ENCODE measurements at regions not wholly inside any gene's neighbourhood (a gene's known extent, or its start where the extent isn't known, plus 50 kb on each side); places are given as distances from the start of the nearest gene placed in this dataset.

DNA sequence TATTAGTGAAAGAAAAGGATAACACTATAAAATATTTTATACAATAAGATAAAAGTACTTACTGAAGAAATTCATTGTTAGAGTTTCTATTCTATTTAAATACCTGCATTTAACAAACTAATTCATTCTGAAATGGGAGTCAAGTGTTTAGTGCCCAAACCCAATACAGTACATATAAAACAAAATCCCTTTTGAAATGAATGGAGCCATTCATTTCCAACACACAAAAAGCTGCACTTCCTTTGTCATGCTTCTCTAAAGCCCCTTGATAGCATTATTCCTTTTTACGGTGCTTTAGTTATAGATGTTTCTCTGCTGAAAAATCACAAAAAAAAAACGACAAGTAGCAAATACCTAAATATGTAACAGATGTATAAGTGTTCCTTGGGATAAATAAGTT, 596.3 kb downstream of the ZIC1 start:
- Histone ChIP-seq H3K27me3 (ENCODE audit: low read length) (no peaks in the 10 kb centered on the region), H2AFZ (ENCODE audit: low read depth, low read length, severe bottlenecking) (no peak overlapping the region), H3K4me3 (ENCODE audit: insufficient read depth, low read length, poor library complexity, severe bottlenecking) (no peak overlapping the region), H3F3A (ENCODE audit: insufficient read depth) (no peaks in the 10 kb centered on the region), H3K4me2 (ENCODE audit: low read depth, low read length, poor library complexity, severe bottlenecking) (no peak overlapping the region), H3K36me3 (ENCODE audit: low read length) (no peaks in the 10 kb centered on the region), H3K9me3 (ENCODE audit: insufficient read depth, low read length) (no peaks in the 10 kb centered on the region), H4K20me1 (ENCODE audit: low read depth, low read length) (no peaks in the 10 kb centered on the region), H3K79me2 (ENCODE audit: insufficient read depth, low read length) (no peaks in the 10 kb centered on the region), H3K9ac (ENCODE audit: low read length) (no peak overlapping the region), H3K27ac (ENCODE audit: low read depth, low read length) (no peak overlapping the region), H3K9me2 (replicated peaks; ENCODE audit: insufficient read depth, low read length) (no peaks in the 10 kb centered on the region)
- TF ChIP-seq, protein P1, sequence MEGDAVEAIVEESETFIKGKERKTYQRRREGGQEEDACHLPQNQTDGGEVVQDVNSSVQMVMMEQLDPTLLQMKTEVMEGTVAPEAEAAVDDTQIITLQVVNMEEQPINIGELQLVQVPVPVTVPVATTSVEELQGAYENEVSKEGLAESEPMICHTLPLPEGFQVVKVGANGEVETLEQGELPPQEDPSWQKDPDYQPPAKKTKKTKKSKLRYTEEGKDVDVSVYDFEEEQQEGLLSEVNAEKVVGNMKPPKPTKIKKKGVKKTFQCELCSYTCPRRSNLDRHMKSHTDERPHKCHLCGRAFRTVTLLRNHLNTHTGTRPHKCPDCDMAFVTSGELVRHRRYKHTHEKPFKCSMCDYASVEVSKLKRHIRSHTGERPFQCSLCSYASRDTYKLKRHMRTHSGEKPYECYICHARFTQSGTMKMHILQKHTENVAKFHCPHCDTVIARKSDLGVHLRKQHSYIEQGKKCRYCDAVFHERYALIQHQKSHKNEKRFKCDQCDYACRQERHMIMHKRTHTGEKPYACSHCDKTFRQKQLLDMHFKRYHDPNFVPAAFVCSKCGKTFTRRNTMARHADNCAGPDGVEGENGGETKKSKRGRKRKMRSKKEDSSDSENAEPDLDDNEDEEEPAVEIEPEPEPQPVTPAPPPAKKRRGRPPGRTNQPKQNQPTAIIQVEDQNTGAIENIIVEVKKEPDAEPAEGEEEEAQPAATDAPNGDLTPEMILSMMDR (IDR thresholded peaks at IDR 0.05; ENCODE audit: insufficient read depth, low read length, poor library complexity, severe bottlenecking), result no peak
- TF ChIP-seq EZH2phosphoT487 (conservative IDR thresholded peaks at IDR 0.05; ENCODE audit: low read length), result no peak

DNA sequence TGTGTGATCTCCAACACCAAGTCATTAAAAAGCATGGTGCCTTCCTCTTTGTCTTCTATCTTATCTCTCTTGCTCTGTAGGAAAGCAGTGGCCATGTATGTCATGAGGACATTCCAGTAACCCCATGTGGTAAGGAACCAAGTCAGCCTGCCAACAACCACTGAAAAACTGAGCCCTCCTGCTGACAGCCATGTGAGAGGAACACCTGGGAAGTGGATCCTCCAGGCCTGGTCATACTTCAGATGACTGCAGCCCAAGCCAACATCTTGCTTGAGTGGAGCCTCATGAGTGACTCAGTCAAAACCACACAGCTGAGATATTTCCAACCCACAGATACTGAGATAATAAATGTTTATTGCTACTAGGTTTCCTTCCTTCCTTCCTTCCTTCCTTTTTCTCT, 597.3 kb downstream of the ZIC1 start:
- Histone ChIP-seq H3F3A (ENCODE audit: insufficient read depth) (no peaks in the 10 kb centered on the region), H3K27me3 (ENCODE audit: low read length) (no peaks in the 10 kb centered on the region), H3K79me2 (ENCODE audit: insufficient read depth, low read length) (no peaks in the 10 kb centered on the region), H2AFZ (ENCODE audit: low read depth, low read length, severe bottlenecking) (no peak overlapping the region), H3K27ac (ENCODE audit: low read depth, low read length) (no peak overlapping the region), H3K9me3 (ENCODE audit: insufficient read depth, low read length) (no peaks in the 10 kb centered on the region), H3K9ac (ENCODE audit: low read length) (no peak overlapping the region), H3K4me2 (ENCODE audit: low read depth, low read length, poor library complexity, severe bottlenecking) (no peak overlapping the region), H3K4me3 (ENCODE audit: insufficient read depth, low read length, poor library complexity, severe bottlenecking) (no peak overlapping the region), H3K36me3 (ENCODE audit: low read length) (no peaks in the 10 kb centered on the region), H4K20me1 (ENCODE audit: low read depth, low read length) (no peaks in the 10 kb centered on the region), H3K9me2 (replicated peaks; ENCODE audit: insufficient read depth, low read length) (no peaks in the 10 kb centered on the region)
- TF ChIP-seq EZH2phosphoT487 (conservative IDR thresholded peaks at IDR 0.05; ENCODE audit: low read length), result no peak
- TF ChIP-seq, protein P1 (IDR thresholded peaks at IDR 0.05; ENCODE audit: insufficient read depth, low read length, poor library complexity, severe bottlenecking), result no peak

DNA sequence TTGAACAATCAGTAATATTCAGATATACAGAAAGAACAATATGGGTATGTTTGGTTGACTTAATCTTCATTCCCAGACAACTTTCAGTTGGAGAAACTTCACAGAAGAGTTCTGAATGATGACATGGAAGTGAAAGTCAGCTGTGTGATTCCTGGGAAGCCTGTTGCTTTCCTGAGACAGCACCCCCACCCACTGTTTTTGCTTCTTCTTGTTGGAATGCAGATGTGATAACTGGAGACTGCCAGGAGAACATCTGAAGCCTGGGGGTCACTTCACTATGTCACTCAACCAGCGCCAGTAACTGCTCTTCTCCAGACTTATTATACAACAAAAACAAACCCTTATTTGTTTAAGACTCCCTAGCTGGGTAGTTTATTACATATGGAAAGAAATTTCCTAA, 599.4 kb downstream of the ZIC1 start:
- no peak for TF ChIP-seq EZH2phosphoT487 (conservative IDR thresholded peaks at IDR 0.05; ENCODE audit: low read length)
- no peak overlapping the region for H3K4me2 ChIP-seq (ENCODE audit: low read depth, low read length, poor library complexity, severe bottlenecking)
- H3K4me3 ChIP-seq (ENCODE audit: insufficient read depth, low read length, poor library complexity, severe bottlenecking), result no peak overlapping the region
- no peaks in the 10 kb centered on the region for H3K9me3 ChIP-seq (ENCODE audit: insufficient read depth, low read length)
- no peaks in the 10 kb centered on the region for H3K27me3 ChIP-seq (ENCODE audit: low read length)
- H3K9me2 ChIP-seq (replicated peaks; ENCODE audit: insufficient read depth, low read length), result no peaks in the 10 kb centered on the region
- H3F3A ChIP-seq (ENCODE audit: insufficient read depth), result no peaks in the 10 kb centered on the region
- H3K36me3 ChIP-seq (ENCODE audit: low read length), result no peaks in the 10 kb centered on the region
- no peak overlapping the region for H2AFZ ChIP-seq (ENCODE audit: low read depth, low read length, severe bottlenecking)
- H3K27ac ChIP-seq (ENCODE audit: low read depth, low read length), result no peak overlapping the region
- no peak overlapping the region for H3K9ac ChIP-seq (ENCODE audit: low read length)
- no peaks in the 10 kb centered on the region for H4K20me1 ChIP-seq (ENCODE audit: low read depth, low read length)
- no peaks in the 10 kb centered on the region for H3K79me2 ChIP-seq (ENCODE audit: insufficient read depth, low read length)

DNA sequence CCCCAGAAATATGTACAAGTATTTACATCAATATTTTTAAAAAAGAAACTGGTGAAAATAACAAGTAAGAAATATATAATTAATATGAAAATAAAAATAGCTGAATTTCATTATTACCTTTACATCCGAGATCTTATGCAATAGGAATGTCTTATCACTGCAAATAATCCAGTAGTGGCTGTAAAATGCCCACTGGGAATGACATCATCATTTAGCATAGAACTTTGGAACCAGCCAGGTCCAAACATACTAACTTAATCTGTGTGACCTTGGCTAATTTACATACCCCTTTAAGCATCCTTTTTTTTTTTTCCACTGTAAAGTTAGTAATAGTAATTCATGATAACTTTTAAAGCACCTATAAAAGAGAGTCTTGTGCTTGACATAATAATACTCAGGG, 611.7 kb downstream of the ZIC1 start:
- Histone ChIP-seq H3K4me3 (ENCODE audit: insufficient read depth, low read length, poor library complexity, severe bottlenecking) (no peak overlapping the region), H3K4me2 (ENCODE audit: low read depth, low read length, poor library complexity, severe bottlenecking) (no peak overlapping the region), H3K79me2 (ENCODE audit: insufficient read depth, low read length) (no peaks in the 10 kb centered on the region), H3K27ac (ENCODE audit: low read depth, low read length) (no peak overlapping the region), H3K9me2 (replicated peaks; ENCODE audit: insufficient read depth, low read length) (no peaks in the 10 kb centered on the region), H2AFZ (ENCODE audit: low read depth, low read length, severe bottlenecking) (no peak overlapping the region), H4K20me1 (ENCODE audit: low read depth, low read length) (no peaks in the 10 kb centered on the region), H3F3A (ENCODE audit: insufficient read depth) (no peaks in the 10 kb centered on the region), H3K36me3 (ENCODE audit: low read length) (no peaks in the 10 kb centered on the region), H3K9me3 (ENCODE audit: insufficient read depth, low read length) (no peaks in the 10 kb centered on the region), H3K27me3 (ENCODE audit: low read length) (no peaks in the 10 kb centered on the region), H3K9ac (ENCODE audit: low read length) (no peak overlapping the region)
- TF ChIP-seq, protein P1 (IDR thresholded peaks at IDR 0.05; ENCODE audit: insufficient read depth, low read length, poor library complexity, severe bottlenecking), result no peak
- TF ChIP-seq EZH2phosphoT487 (conservative IDR thresholded peaks at IDR 0.05; ENCODE audit: low read length), result no peak
